ENCODE measurements at regions not wholly inside any gene's neighbourhood (a gene's known extent, or its start where the extent isn't known, plus 50 kb on each side); places are given as distances from the start of the nearest gene placed in this dataset.

DNA sequence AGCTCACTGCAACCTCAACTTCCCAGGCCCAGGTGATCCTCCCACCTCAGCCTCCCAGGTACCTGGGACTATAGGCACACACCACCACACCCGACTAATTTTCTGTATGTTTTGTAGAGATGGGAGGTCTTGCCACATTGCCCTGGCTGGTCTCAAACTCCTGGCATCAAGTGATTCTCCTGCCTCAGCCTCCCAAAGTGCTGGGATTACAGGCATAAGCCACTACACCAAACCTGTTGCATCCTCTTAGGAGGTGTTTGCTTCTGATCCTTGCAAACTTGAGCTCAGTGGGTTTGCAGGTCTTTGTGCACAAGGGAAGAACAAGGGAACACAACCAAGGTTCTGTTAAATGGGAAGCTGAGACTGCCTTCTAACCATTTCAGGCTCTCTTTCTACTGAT lies 184.6 kb downstream of the ARHGAP12 start:
- TF ChIP-seq FOXS1 (CRISPR knock-in tag; IDR thresholded peaks at IDR 0.05) (no peak), HDAC2 (IDR thresholded peaks at IDR 0.05) (no peak), HEYL (CRISPR knock-in tag; IDR thresholded peaks at IDR 0.05) (no peak), CHD2 (IDR thresholded peaks at IDR 0.05; ENCODE audit: low read length, partially characterized antibody) (no peak), BHLHE40 (IDR thresholded peaks at IDR 0.05; ENCODE audit: low read depth, low read length) (no peak), FOSB (CRISPR knock-in tag; IDR thresholded peaks at IDR 0.05) (no peak), TFCP2L1 (CRISPR knock-in tag; IDR thresholded peaks at IDR 0.05) (no peak), NFE2L2 (conservative IDR thresholded peaks at IDR 0.05; ENCODE audit: low read length) (no peak), JUN (IDR thresholded peaks at IDR 0.05) (no peak), MAZ (IDR thresholded peaks at IDR 0.05; ENCODE audit: borderline replicate concordance, low read depth, low read length) (no peak), RNF2 (IDR thresholded peaks at IDR 0.05; ENCODE audit: borderline replicate concordance, low read depth) (no peak), HOXA7 (CRISPR knock-in tag; IDR thresholded peaks at IDR 0.05) (no peak), JUNB (IDR thresholded peaks at IDR 0.05) (no peak), EHF (CRISPR knock-in tag; IDR thresholded peaks at IDR 0.05) (no peak), PHF8 (IDR thresholded peaks at IDR 0.05; ENCODE audit: borderline replicate concordance, low read depth) (no peak)
- TF ChIP-seq, protein P1, sequence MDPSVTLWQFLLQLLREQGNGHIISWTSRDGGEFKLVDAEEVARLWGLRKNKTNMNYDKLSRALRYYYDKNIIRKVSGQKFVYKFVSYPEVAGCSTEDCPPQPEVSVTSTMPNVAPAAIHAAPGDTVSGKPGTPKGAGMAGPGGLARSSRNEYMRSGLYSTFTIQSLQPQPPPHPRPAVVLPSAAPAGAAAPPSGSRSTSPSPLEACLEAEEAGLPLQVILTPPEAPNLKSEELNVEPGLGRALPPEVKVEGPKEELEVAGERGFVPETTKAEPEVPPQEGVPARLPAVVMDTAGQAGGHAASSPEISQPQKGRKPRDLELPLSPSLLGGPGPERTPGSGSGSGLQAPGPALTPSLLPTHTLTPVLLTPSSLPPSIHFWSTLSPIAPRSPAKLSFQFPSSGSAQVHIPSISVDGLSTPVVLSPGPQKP (IDR thresholded peaks at IDR 0.05; ENCODE audit: low read depth, low read length) = no peak
- TF ChIP-seq, protein P2, sequence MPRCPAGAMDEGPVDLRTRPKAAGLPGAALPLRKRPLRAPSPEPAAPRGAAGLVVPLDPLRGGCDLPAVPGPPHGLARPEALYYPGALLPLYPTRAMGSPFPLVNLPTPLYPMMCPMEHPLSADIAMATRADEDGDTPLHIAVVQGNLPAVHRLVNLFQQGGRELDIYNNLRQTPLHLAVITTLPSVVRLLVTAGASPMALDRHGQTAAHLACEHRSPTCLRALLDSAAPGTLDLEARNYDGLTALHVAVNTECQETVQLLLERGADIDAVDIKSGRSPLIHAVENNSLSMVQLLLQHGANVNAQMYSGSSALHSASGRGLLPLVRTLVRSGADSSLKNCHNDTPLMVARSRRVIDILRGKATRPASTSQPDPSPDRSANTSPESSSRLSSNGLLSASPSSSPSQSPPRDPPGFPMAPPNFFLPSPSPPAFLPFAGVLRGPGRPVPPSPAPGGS (IDR thresholded peaks at IDR 0.05) = no peak
- TF ChIP-seq, protein P3, sequence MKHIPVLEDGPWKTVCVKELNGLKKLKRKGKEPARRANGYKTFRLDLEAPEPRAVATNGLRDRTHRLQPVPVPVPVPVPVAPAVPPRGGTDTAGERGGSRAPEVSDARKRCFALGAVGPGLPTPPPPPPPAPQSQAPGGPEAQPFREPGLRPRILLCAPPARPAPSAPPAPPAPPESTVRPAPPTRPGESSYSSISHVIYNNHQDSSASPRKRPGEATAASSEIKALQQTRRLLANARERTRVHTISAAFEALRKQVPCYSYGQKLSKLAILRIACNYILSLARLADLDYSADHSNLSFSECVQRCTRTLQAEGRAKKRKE (CRISPR knock-in tag; IDR thresholded peaks at IDR 0.05; ENCODE audit: low read depth) = no peak
- TF ChIP-seq, protein P4, sequence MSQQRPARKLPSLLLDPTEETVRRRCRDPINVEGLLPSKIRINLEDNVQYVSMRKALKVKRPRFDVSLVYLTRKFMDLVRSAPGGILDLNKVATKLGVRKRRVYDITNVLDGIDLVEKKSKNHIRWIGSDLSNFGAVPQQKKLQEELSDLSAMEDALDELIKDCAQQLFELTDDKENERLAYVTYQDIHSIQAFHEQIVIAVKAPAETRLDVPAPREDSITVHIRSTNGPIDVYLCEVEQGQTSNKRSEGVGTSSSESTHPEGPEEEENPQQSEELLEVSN (IDR thresholded peaks at IDR 0.05; ENCODE audit: borderline replicate concordance, low read depth) = no peak

DNA sequence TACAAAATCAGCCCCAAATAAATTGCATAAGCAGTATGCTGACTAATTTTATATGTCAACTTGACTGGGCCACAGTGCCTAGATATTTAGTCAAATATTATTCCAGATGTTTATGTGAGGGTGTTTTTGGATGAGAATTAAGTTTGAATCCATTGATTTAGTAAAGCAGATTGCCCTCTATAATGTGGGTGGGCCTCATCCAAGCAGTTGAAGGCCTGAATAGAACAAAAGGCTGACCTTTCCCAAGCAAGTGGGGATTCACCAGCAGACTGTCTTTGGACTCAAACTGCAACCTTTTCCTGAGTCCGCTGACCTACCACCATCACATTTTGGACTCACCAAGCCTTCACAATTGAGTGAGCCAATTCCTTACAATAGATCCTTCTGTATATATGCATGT lies 186.4 kb downstream of the ARHGAP12 start:
- FAIRE-seq (no peak), DNase-seq (ENCODE audit: low read depth in 1 of 2, low spot score in 1 of 2) (no peak), ATAC-seq (no peak)
- WGBS (ENCODE audit: missing lambda C conversion rate) = 91% methylated on average over 1 of the region's 1 CpG
- Histone ChIP-seq H3K4me2 (no peak overlapping the region), H3K4me1 (peaks cover 9% of the 10 kb centered on the region; the same call in 1 of the 3 replicates), H3K9me3 (no peaks in the 10 kb centered on the region), H3K4me3 (no peak overlapping the region), H3K27ac (no peak overlapping the region)
- TF ChIP-seq RFX5 (IDR thresholded peaks at IDR 0.05) = no peak
- ChIA-PET POLR2A (no interaction called here), CTCF (interaction anchor here (1.2 kb wide), 1 partner anchor 9 kb away, joined by 4 read pairs; no protein-coding TSS in a partner anchor)

More for the DNA sequence above, 184.6 kb downstream of the ARHGAP12 start:
- ChIA-PET POLR2A (no interaction called here), CTCF (interaction anchor here (1.1 to 2.7 kb wide), 3 partner anchors 11 to 24 kb away, joined by 3 to 9 read pairs (median 4); no protein-coding TSS in a partner anchor)
- no peak for ATAC-seq
- Histone ChIP-seq H3K27ac (no peak overlapping the region), H3K4me3 (no peak overlapping the region), H3K4me2 (no peak overlapping the region), H3K4me1 (peaks cover 9% of the 10 kb centered on the region; the same call in 1 of the 3 replicates), H3K9me3 (no peaks in the 10 kb centered on the region)
- WGBS (ENCODE audit: missing lambda C conversion rate) = 78% methylated on average over 1 of the region's 1 CpG
- no peak for FAIRE-seq
- DNase-seq (ENCODE audit: low read depth in 1 of 2, low spot score in 1 of 2) = no peak

DNA sequence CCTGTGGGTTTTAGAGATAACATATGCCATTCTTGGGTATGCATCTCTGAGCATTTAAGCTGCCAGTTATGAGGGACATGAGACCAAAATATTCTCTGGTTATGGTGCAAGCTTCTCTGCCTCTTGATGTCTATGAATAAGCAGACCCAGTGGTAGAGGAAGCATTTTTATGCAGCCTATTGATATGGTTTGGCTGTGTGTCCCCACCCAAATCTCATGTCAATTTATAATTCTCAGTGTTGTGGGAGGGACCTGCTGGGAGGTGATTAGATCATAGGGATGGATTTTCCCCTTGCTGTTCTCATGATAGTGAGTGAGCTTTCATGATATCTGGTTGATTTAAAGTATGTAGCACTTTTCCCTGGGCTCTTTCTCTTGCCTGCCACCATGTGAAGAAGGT lies 187.2 kb downstream of the ARHGAP12 start:
- no peaks in the 10 kb centered on the region for H3K9me3 ChIP-seq
- ChIA-PET POLR2A (interaction anchor here (1.4 kb wide), 1 partner anchor 19 kb away, joined by 5 read pairs; no protein-coding TSS in a partner anchor), CTCF (interaction anchor here (1.2 to 1.9 kb wide), 2 partner anchors 8 to 32 kb away, joined by 4 to 5 read pairs; no protein-coding TSS in a partner anchor)
- no peak overlapping the region for H3K4me2 ChIP-seq
- H3K4me3 ChIP-seq = no peak overlapping the region
- no peak overlapping the region for H3K27ac ChIP-seq
- DNase-seq (ENCODE audit: low read depth in 1 of 2, low spot score in 1 of 2) (no peak), ATAC-seq (no peak), FAIRE-seq (no peak)
- H3K4me1 ChIP-seq = peaks cover 9% of the 10 kb centered on the region; the same call in 1 of the 3 replicates
- TF ChIP-seq RARB (CRISPR knock-in tag; IDR thresholded peaks at IDR 0.05) (no peak), HEYL (CRISPR knock-in tag; IDR thresholded peaks at IDR 0.05) (no peak), ESRRA (IDR thresholded peaks at IDR 0.05; ENCODE audit: borderline replicate concordance, low read length) (no peak), FOSL2 (IDR thresholded peaks at IDR 0.05) (no peak), FOSL2 (CRISPR knock-in tag; IDR thresholded peaks at IDR 0.05) (no peak), RFX5 (IDR thresholded peaks at IDR 0.05) (no peak), CEBPB (IDR thresholded peaks at IDR 0.05) (no peak), CHD2 (IDR thresholded peaks at IDR 0.05; ENCODE audit: low read length, partially characterized antibody) (no peak)
- TF ChIP-seq, protein P4 (IDR thresholded peaks at IDR 0.05; ENCODE audit: borderline replicate concordance, low read depth) = no peak
- TF ChIP-seq, protein P5, sequence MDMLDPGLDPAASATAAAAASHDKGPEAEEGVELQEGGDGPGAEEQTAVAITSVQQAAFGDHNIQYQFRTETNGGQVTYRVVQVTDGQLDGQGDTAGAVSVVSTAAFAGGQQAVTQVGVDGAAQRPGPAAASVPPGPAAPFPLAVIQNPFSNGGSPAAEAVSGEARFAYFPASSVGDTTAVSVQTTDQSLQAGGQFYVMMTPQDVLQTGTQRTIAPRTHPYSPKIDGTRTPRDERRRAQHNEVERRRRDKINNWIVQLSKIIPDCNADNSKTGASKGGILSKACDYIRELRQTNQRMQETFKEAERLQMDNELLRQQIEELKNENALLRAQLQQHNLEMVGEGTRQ (IDR thresholded peaks at IDR 0.05) = no peak
